PC-9 (cell line): ENCODE measurements at regions not wholly inside any gene's neighbourhood (a gene's known extent, or its start where the extent isn't known, plus 50 kb on each side); places are given as distances from the start of the nearest gene placed in this dataset.

Experiments used
- BruUV-seq: library from RNA; stranded (reverse); fragments of 400-500 nt; replicated peaks from 2 replicates; lab custom pipeline; 2021; lab: Mats Ljungman, UMichigan
- CTCF ChIA-PET: fragments of 300-600 bp; sonication (Branson Sonifier 250); formaldehyde crosslinking; loops from one replicate; lab custom pipeline; 2022; ENCODE audit warnings: antibody characterized with exemption; lab: Charles Lee
- POLR2A ChIA-PET: fragments of 300-600 bp; sonication (Branson Sonifier 250); formaldehyde crosslinking; loops from one replicate; lab custom pipeline; 2022; ENCODE audit warnings: antibody characterized with exemption; ENCODE audit not compliant: unreplicated experiment; lab: Charles Lee
- DNase-seq, 2 experiments: peaks; one replicate each; pipeline versions ENCODE4 v3.0.0 to v3.0.0-alpha.2; 2015 to 2022; ENCODE audit warnings: mixed read lengths in 1 of 2
- H2AFZ ChIP-seq: fragments of 200-600 bp; sonication (generic); 2 replicates; pipeline ENCODE4 v1.8.1; 2017; ENCODE audit warnings: antibody characterized with exemption
- H3F3A ChIP-seq: fragments of 200-600 bp; sonication (generic); 2 replicates; pipeline ENCODE4 v1.8.1; 2017; ENCODE audit warnings: antibody characterized with exemption, mild to moderate bottlenecking, low read depth; ENCODE audit not compliant: insufficient read depth
- H3K27ac ChIP-seq: fragments of 200-600 bp; sonication (generic); 2 replicates; pipeline ENCODE4 v1.6.1; 2016; ENCODE audit warnings: mixed run types
- H3K27me3 ChIP-seq: fragments of 200-600 bp; sonication (generic); 2 replicates; pipeline ENCODE4 v1.6.1; 2016; ENCODE audit warnings: low read depth, mixed run types; ENCODE audit not compliant: insufficient read depth
- H3K36me3 ChIP-seq: fragments of 200-600 bp; sonication (generic); 2 replicates; pipeline ENCODE4 v1.6.1; 2016; ENCODE audit warnings: low read depth, mixed run types
- H3K4me1 ChIP-seq: fragments of 200-600 bp; sonication (generic); replicated peaks from 2 replicates; pipeline ENCODE4 v1.6.1; 2016; ENCODE audit warnings: mixed run types; ENCODE audit not compliant: insufficient read depth
- H3K4me2 ChIP-seq: fragments of 200-600 bp; sonication (generic); 2 replicates; pipeline ENCODE4 v1.6.1; 2017; ENCODE audit warnings: mixed run types
- H3K4me3 ChIP-seq: fragments of 200-600 bp; sonication (generic); 2 replicates; pipeline ENCODE4 v1.6.1; 2016; ENCODE audit warnings: mixed run types
- H3K79me2 ChIP-seq: fragments of 200-600 bp; sonication (generic); 2 replicates; pipeline ENCODE4 v1.6.1; 2017; ENCODE audit warnings: low read depth, mixed run types
- H3K9me2 ChIP-seq: fragments of 200-600 bp; sonication (generic); 2 replicates; pipeline ENCODE4 v1.8.1; 2017; ENCODE audit warnings: mild to moderate bottlenecking; ENCODE audit not compliant: insufficient read depth
- H3K9me3 ChIP-seq: fragments of 200-600 bp; sonication (generic); 2 replicates; pipeline ENCODE4 v1.8.1; 2016; ENCODE audit warnings: low read depth; ENCODE audit not compliant: insufficient read depth
- H4K20me1 ChIP-seq: fragments of 200-600 bp; sonication (generic); 2 replicates; pipeline ENCODE4 v1.8.1; 2017; ENCODE audit not compliant: insufficient read depth
- EZH2 ChIP-seq: fragments of 200-600 bp; sonication (generic); IDR thresholded peaks from 2 replicates; pipeline ENCODE4 v1.8.0; 2017; ENCODE audit warnings: antibody characterized with exemption, low read depth
- intact Hi-C: fragments of 100-400 bp; cut with micrococcal nuclease; formaldehyde crosslinking; loops from one replicate; pipeline ENCODE4 v1.10.0; 2022; ENCODE audit not compliant: unreplicated experiment
- TF ChIP-seq, protein P1 (sequence below): fragments of 200-600 bp; sonication (generic); conservative IDR thresholded peaks from 2 replicates; pipeline ENCODE4 v1.6.1; 2017; ENCODE audit warnings: mixed run types, antibody characterized with exemption, mild to moderate bottlenecking, moderate library complexity

GRCh38 chr13:53136554-53137215, 108.1 kb downstream of the OLFM4 start:
- POLR2A ChIA-PET: no interaction called here
- Histone ChIP-seq H3K36me3 (no peaks in the 10 kb centered on the region), H3K9me2 (no peaks in the 10 kb centered on the region), H4K20me1 (no peaks in the 10 kb centered on the region), H3K79me2 (no peaks in the 10 kb centered on the region), H3K27me3 (peaks cover 9% of the 10 kb centered on the region; the same call in 1 of the 2 replicates), H3F3A (no peaks in the 10 kb centered on the region), H3K4me2 (no peak overlapping the region), H2AFZ (no peak overlapping the region), H3K27ac (no peak overlapping the region), H3K4me3 (no peak overlapping the region), H3K4me1 (no peaks in the 10 kb centered on the region), H3K9me3 (no peaks in the 10 kb centered on the region)
- intact Hi-C loops: no loop called here
- no TSS peak for BruUV-seq
- DNase-seq: no peak
- CTCF ChIA-PET: no interaction called here
- TF ChIP-seq, protein P1, sequence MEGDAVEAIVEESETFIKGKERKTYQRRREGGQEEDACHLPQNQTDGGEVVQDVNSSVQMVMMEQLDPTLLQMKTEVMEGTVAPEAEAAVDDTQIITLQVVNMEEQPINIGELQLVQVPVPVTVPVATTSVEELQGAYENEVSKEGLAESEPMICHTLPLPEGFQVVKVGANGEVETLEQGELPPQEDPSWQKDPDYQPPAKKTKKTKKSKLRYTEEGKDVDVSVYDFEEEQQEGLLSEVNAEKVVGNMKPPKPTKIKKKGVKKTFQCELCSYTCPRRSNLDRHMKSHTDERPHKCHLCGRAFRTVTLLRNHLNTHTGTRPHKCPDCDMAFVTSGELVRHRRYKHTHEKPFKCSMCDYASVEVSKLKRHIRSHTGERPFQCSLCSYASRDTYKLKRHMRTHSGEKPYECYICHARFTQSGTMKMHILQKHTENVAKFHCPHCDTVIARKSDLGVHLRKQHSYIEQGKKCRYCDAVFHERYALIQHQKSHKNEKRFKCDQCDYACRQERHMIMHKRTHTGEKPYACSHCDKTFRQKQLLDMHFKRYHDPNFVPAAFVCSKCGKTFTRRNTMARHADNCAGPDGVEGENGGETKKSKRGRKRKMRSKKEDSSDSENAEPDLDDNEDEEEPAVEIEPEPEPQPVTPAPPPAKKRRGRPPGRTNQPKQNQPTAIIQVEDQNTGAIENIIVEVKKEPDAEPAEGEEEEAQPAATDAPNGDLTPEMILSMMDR: no peak
- no peak for TF ChIP-seq EZH2

DNA sequence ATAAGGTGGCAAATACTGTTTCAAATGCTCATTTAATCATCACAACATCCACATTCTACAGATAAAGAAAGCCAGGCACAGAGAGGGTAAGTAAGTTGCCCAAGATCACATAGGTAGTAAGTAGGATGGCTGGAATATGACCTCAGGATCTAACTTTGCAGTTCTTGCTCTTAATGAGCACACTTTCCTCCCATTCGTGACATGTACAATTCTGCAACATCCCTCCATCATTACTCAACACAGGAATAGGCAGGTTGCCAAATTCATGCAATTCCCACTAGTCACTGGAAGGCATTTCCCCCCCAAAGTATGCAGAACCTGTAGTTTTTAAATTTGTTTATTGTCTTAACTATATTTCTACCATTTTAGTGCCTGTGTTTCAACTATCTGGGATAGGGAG, 109.2 kb downstream of the OLFM4 start:
- ChIA-PET CTCF (no interaction called here), POLR2A (no interaction called here)
- Histone ChIP-seq H3K27me3 (peaks cover 9% of the 10 kb centered on the region; the same call in 1 of the 2 replicates), H4K20me1 (no peaks in the 10 kb centered on the region), H3F3A (no peaks in the 10 kb centered on the region), H3K36me3 (no peaks in the 10 kb centered on the region), H3K9me2 (no peaks in the 10 kb centered on the region), H2AFZ (no peak overlapping the region), H3K4me2 (no peak overlapping the region), H3K4me3 (no peak overlapping the region), H3K27ac (no peak overlapping the region), H3K79me2 (no peaks in the 10 kb centered on the region), H3K4me1 (no peaks in the 10 kb centered on the region), H3K9me3 (no peaks in the 10 kb centered on the region)
- intact Hi-C loops: no loop called here
- no peak for DNase-seq
- no peak for TF ChIP-seq EZH2
- TF ChIP-seq, protein P1: no peak
- no TSS peak for BruUV-seq

- Histone ChIP-seq H3K27me3 (peaks cover 9% of the 10 kb centered on the region; the same call in 1 of the 2 replicates), H3K4me1 (no peaks in the 10 kb centered on the region), H3K4me3 (no peak overlapping the region), H2AFZ (no peak overlapping the region), H3K36me3 (no peaks in the 10 kb centered on the region), H4K20me1 (no peaks in the 10 kb centered on the region), H3K27ac (no peak overlapping the region), H3F3A (no peaks in the 10 kb centered on the region), H3K4me2 (no peak overlapping the region), H3K9me2 (no peaks in the 10 kb centered on the region), H3K79me2 (no peaks in the 10 kb centered on the region), H3K9me3 (no peaks in the 10 kb centered on the region)
- ChIA-PET CTCF (interaction anchor here (0.8 kb wide), 1 partner anchor 461 kb away, joined by 4 read pairs; no protein-coding TSS in a partner anchor), POLR2A (no interaction called here)
- DNase-seq: no peak
- TF ChIP-seq, protein P1: no peak
- no peak for TF ChIP-seq EZH2
- intact Hi-C loops: no loop called here
- no TSS peak for BruUV-seq
Observed at GRCh38 chr13:53138376-53139036, 109.9 kb downstream of the OLFM4 start.
